Liver (tissue), 3 donors: ENCODE measurements at regions not wholly inside any gene's neighbourhood (a gene's known extent, or its start where the extent isn't known, plus 50 kb on each side); places are given as distances from the start of the nearest gene placed in this dataset.

Experiments
- ATF3 ChIP-seq: IDR thresholded peaks from 2 replicates; pipeline ENCODE4 v1.6.1; 2016; ENCODE audit warnings: antibody characterized with exemption
- CTCF ChIP-seq: fragments of 150-350 bp; IDR thresholded peaks from 2 replicates; pipeline ENCODE4 v1.5.1; 2017; ENCODE audit warnings: improper control_type of control experiment, low read depth, low read length; ENCODE audit not compliant: missing input control
- EGR1 ChIP-seq, 2 donors: IDR thresholded peaks; 2 replicates each; pipeline ENCODE4 v1.6.1; 2016 to 2018; ENCODE audit warnings: antibody characterized with exemption in 2 of 2, low read depth in 2 of 2
- HNF4G ChIP-seq: IDR thresholded peaks from 2 replicates; pipeline ENCODE4 v1.6.1; 2016; ENCODE audit warnings: antibody characterized with exemption
- JUND ChIP-seq, 2 donors: IDR thresholded peaks; 2 replicates each; pipeline ENCODE4 v1.6.1; 2016; ENCODE audit warnings: antibody characterized with exemption in 2 of 2
- MAX ChIP-seq: IDR thresholded peaks from 2 replicates; pipeline ENCODE4 v1.6.1; 2016; ENCODE audit warnings: antibody characterized with exemption
- NR2F2 ChIP-seq: IDR thresholded peaks from 2 replicates; pipeline ENCODE4 v1.6.1; 2016; ENCODE audit warnings: antibody characterized with exemption
- RAD21 ChIP-seq, 2 donors: IDR thresholded peaks; 2 replicates each; pipeline ENCODE4 v1.6.1; 2016; ENCODE audit warnings: antibody characterized with exemption in 2 of 2, mild to moderate bottlenecking in 2 of 2
- REST ChIP-seq: IDR thresholded peaks from 2 replicates; pipeline ENCODE4 v1.6.1; 2016; ENCODE audit warnings: antibody characterized with exemption, mild to moderate bottlenecking
- SP1 ChIP-seq: IDR thresholded peaks from 2 replicates; pipeline ENCODE4 v1.6.1; 2018; ENCODE audit warnings: antibody characterized with exemption, mild to moderate bottlenecking
- TAF1 ChIP-seq: conservative IDR thresholded peaks from 2 replicates; pipeline ENCODE4 v1.6.1; 2016; ENCODE audit warnings: antibody characterized with exemption, mild to moderate bottlenecking
- YY1 ChIP-seq: IDR thresholded peaks from 2 replicates; pipeline ENCODE4 v1.6.1; 2016; ENCODE audit warnings: antibody characterized with exemption, mild to moderate bottlenecking
- ZBTB33 ChIP-seq: IDR thresholded peaks from 2 replicates; pipeline ENCODE4 v1.6.1; 2016; ENCODE audit warnings: antibody characterized with exemption
- donor health status: healthy.
- donor health status: healthy.

GRCh38 chr5:3153906-3154305 is 402.4 kb upstream of the IRX2 start:
- no peak for TF ChIP-seq JUND (IDR thresholded peaks at IDR 0.05)
- TF ChIP-seq CTCF, result no peak
- no peak for TF ChIP-seq EGR1 (IDR thresholded peaks at IDR 0.05; ENCODE audit: low read depth in 2 of 2)
- TF ChIP-seq NR2F2, result no peak
- no peak for TF ChIP-seq HNF4G
- TF ChIP-seq RAD21 (IDR thresholded peaks at IDR 0.05), result no peak
- no peak for TF ChIP-seq SP1
- TF ChIP-seq ATF3, result no peak
- no peak for TF ChIP-seq YY1
- TF ChIP-seq TAF1, result no peak
- no peak for TF ChIP-seq REST
- no peak for TF ChIP-seq ZBTB33
- no peak for TF ChIP-seq MAX
